B cell (primary cell): ENCODE measurements at regions not wholly inside any gene's neighbourhood (a gene's known extent, or its start where the extent isn't known, plus 50 kb on each side); places are given as distances from the start of the nearest gene placed in this dataset.

Experiments
- ATAC-seq: fragments of 200-7000 bp; cut with Tn5 transposase; one replicate; pipeline ENCODE4 v1.10.0; 2021; ENCODE audit warnings: low read depth, mild to moderate bottlenecking, moderate number of reproducible peaks, moderate library complexity
- CTCF ChIA-PET: fragments of 350-600 bp; sonication (Branson Sonifier 250); formaldehyde crosslinking; loops from one replicate; lab custom pipeline; 2021; ENCODE audit warnings: antibody characterized with exemption, inconsistent platforms; lab: Charles Lee
- POLR2A ChIA-PET: fragments of 350-600 bp; sonication (Branson Sonifier 250); formaldehyde crosslinking; loops from one replicate; lab custom pipeline; 2021; ENCODE audit warnings: antibody characterized with exemption; lab: Charles Lee
- DNase-seq: peaks from one replicate; pipeline ENCODE4 v3.0.0; 2013
- H2AFZ ChIP-seq: 2 replicates; pipeline ENCODE4 v1.6.1; 2012; ENCODE audit warnings: mild to moderate bottlenecking, low read depth, low read length; ENCODE audit not compliant: insufficient read depth, poor library complexity, severe bottlenecking
- H3K27ac ChIP-seq, 2 donors: 1 replicate in 1 of 2; 2 replicates in 1 of 2; pipeline ENCODE4 v1.5.1; 2012 to 2013; ENCODE audit warnings: low read length in 2 of 2, mild to moderate bottlenecking in 2 of 2, moderate library complexity in 1 of 2
- H3K27me3 ChIP-seq, 4 experiments: fragments of 200-600 bp in 1 of 4; sonication (generic) in 1 of 4; replicated peaks in 1 of 4; 1 replicate in 2 of 4; 2 replicates in 2 of 4; pipeline versions ENCODE4 v1.6.1 to v1.7.0; 2013 to 2016; ENCODE audit warnings: low read length in 3 of 4, mild to moderate bottlenecking in 2 of 4, mixed read lengths in 1 of 4, moderate library complexity in 1 of 4; ENCODE audit not compliant: insufficient read depth in 4 of 4, control insufficient read depth in 3 of 4; ENCODE audit errors: control extremely low read depth in 1 of 4
- H3K36me3 ChIP-seq, 2 experiments: replicated peaks in 1 of 2; 1 replicate in 1 of 2; 2 replicates in 1 of 2; pipeline versions ENCODE4 v1.6.1 to v1.7.1; 2013; ENCODE audit warnings: low read length in 1 of 2; ENCODE audit not compliant: insufficient read depth in 2 of 2, control insufficient read depth in 1 of 2; ENCODE audit errors: control extremely low read depth in 1 of 2, extremely low read depth in 1 of 2
- H3K4me1 ChIP-seq, 2 donors: fragments of 200-600 bp in 1 of 2; sonication (generic) in 1 of 2; 1 replicate in 1 of 2; 2 replicates in 1 of 2; pipeline versions ENCODE4 v1.5.1 to v1.6.1; 2013 to 2017; ENCODE audit warnings: low read length in 2 of 2; ENCODE audit not compliant: control insufficient read depth in 2 of 2, insufficient read depth in 2 of 2
- H3K4me2 ChIP-seq: replicated peaks from 2 replicates; pipeline ENCODE3; 2012; ENCODE audit warnings: mild to moderate bottlenecking, low read depth, low read length; ENCODE audit not compliant: poor library complexity, severe bottlenecking
- H3K4me3 ChIP-seq, 5 experiments: fragments of 200-600 bp in 1 of 5; sonication (generic) in 1 of 5; 1 replicate in 3 of 5; 2 replicates in 2 of 5; pipeline versions ENCODE4 v1.5.1 to v1.7.0; 2011 to 2016; ENCODE audit warnings: low read length in 4 of 5, mild to moderate bottlenecking in 4 of 5, low read depth in 2 of 5, control low read depth in 1 of 5, moderate library complexity in 1 of 5; ENCODE audit not compliant: insufficient read depth in 1 of 5; ENCODE audit errors: control extremely low read depth in 1 of 5, extremely low read depth in 1 of 5
- H3K79me2 ChIP-seq: fragments of 200-600 bp; sonication (generic); one replicate; pipeline ENCODE4 v1.6.0; 2016; ENCODE audit warnings: low read length; ENCODE audit not compliant: control insufficient read depth, insufficient read depth
- H3K9ac ChIP-seq: fragments of 200-600 bp; sonication (generic); 2 replicates; pipeline ENCODE4 v1.6.1; 2017; ENCODE audit warnings: mild to moderate bottlenecking, low read length, moderate library complexity
- H3K9me3 ChIP-seq, 3 donors: one replicate each; pipeline versions ENCODE4 v1.6.1 to v1.7.1; 2013; ENCODE audit warnings: low read length in 2 of 3; ENCODE audit not compliant: control insufficient read depth in 2 of 3, insufficient read depth in 1 of 3; ENCODE audit errors: control extremely low read depth in 1 of 3
- H4K20me1 ChIP-seq: 2 replicates; pipeline ENCODE4 v1.6.0; 2012; ENCODE audit warnings: mild to moderate bottlenecking, low read length; ENCODE audit not compliant: insufficient read depth, control insufficient read depth, poor library complexity, severe bottlenecking
- H3K27ac Mint-ChIP-seq: one replicate; pipeline ENCODE4 v1.8.0; 2021; ENCODE audit warnings: mixed read lengths
- H3K27me3 Mint-ChIP-seq: one replicate; pipeline ENCODE4 v1.8.0; 2021; ENCODE audit warnings: mixed read lengths
- H3K4me1 Mint-ChIP-seq: one replicate; pipeline ENCODE4 v1.8.0; 2021; ENCODE audit warnings: mixed read lengths
- H3K4me3 Mint-ChIP-seq: one replicate; pipeline ENCODE4 v1.8.0; 2021; ENCODE audit warnings: mixed read lengths
- H3K9me3 Mint-ChIP-seq: one replicate; pipeline ENCODE4 v1.8.0; 2022; ENCODE audit warnings: mixed read lengths; ENCODE audit not compliant: insufficient read depth
- EZH2 ChIP-seq: IDR thresholded peaks from 2 replicates; pipeline ENCODE4 v1.6.1; 2012; ENCODE audit warnings: borderline replicate concordance, low read depth, mild to moderate bottlenecking, moderate library complexity, low read length; ENCODE audit not compliant: insufficient read depth, poor library complexity, severe bottlenecking
- WGBS: methylation state at CpG from one replicate; pipeline ENCODE4 v1.1.5; 2013; ENCODE audit warnings: missing lambda C conversion rate; ENCODE audit not compliant: insufficient coverage; 5-methylcytosine and 5-hydroxymethylcytosine counted together
- intact Hi-C: fragments of 100-400 bp; cut with micrococcal nuclease; formaldehyde crosslinking; loops from one replicate; pipeline ENCODE4 v1.10.0; 2022
- TF ChIP-seq, protein P1 (sequence below): fragments of 200-600 bp; IDR thresholded peaks from one replicate; pipeline ENCODE4 v1.8.0; 2022; ENCODE audit warnings: antibody characterized with exemption, mild to moderate bottlenecking

GRCh38 chr18:39396168-39396567 lies 1830.6 kb upstream of the CELF4 start:
- Histone ChIP-seq H3K36me3 (no peaks in the 10 kb centered on the region), H4K20me1 (no peaks in the 10 kb centered on the region), H3K9me3 (no peaks in the 10 kb centered on the region), H3K4me3 (no peak overlapping the region), H2AFZ (no peak overlapping the region), H3K79me2 (no peaks in the 10 kb centered on the region), H3K9ac (no peak overlapping the region), H3K4me2 (no peak overlapping the region), H3K27ac (no peak overlapping the region), H3K27me3 (no peaks in the 10 kb centered on the region), H3K4me1 (no peaks in the 10 kb centered on the region)
- H3K4me3 Mint-ChIP-seq, result no peak overlapping the region
- no peak for TF ChIP-seq EZH2
- TF ChIP-seq, protein P1, sequence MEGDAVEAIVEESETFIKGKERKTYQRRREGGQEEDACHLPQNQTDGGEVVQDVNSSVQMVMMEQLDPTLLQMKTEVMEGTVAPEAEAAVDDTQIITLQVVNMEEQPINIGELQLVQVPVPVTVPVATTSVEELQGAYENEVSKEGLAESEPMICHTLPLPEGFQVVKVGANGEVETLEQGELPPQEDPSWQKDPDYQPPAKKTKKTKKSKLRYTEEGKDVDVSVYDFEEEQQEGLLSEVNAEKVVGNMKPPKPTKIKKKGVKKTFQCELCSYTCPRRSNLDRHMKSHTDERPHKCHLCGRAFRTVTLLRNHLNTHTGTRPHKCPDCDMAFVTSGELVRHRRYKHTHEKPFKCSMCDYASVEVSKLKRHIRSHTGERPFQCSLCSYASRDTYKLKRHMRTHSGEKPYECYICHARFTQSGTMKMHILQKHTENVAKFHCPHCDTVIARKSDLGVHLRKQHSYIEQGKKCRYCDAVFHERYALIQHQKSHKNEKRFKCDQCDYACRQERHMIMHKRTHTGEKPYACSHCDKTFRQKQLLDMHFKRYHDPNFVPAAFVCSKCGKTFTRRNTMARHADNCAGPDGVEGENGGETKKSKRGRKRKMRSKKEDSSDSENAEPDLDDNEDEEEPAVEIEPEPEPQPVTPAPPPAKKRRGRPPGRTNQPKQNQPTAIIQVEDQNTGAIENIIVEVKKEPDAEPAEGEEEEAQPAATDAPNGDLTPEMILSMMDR, result no peak
- no peak overlapping the region for H3K27ac Mint-ChIP-seq
- ChIA-PET POLR2A (no interaction called here), CTCF (no interaction called here)
- intact Hi-C loops, result no loop called here
- DNase-seq, result no peak
- no CpG with 5 or more reads among the region's 1 CpG for WGBS
- peaks cover 7% of the 10 kb centered on the region for H3K9me3 Mint-ChIP-seq
- ATAC-seq, result no peak
- H3K27me3 Mint-ChIP-seq, result no peaks in the 10 kb centered on the region
- H3K4me1 Mint-ChIP-seq, result no peaks in the 10 kb centered on the region

DNA sequence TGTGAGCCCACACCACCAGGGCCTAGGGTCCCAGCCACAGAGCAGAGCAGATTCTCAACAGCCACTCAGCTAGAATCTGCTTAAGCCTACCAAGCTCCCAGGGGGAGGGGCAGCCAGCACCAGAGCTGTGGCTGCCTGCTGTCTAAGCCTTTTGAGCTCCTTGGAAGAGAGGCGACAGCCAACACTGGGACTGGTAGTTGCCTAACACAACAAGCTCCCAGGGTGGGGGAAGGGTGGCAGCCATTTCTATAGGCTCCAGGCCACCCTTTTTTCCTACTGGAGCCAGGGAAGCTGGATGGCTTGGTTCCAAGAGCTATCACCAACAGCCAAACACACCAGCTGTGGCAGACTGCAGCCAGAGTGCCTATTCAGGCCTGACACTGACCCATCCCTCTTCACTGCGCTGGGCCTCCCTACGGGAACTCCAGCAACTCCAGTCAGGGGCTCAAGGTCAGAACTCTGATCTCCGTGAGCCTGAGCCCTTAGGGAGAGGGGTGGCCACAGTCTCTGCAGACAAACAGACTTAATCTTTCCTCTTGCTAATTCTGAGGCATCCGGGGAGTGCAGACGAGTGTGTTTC lies 1824.3 kb upstream of the CELF4 start:
- H3K4me3 Mint-ChIP-seq, result no peak overlapping the region
- ChIA-PET CTCF (no interaction called here), POLR2A (no interaction called here)
- intact Hi-C loops, result no loop called here
- H3K9ac ChIP-seq, result no peak overlapping the region
- no peak overlapping the region for H3K27ac ChIP-seq
- no peaks in the 10 kb centered on the region for H3K4me1 Mint-ChIP-seq
- H4K20me1 ChIP-seq, result no peaks in the 10 kb centered on the region
- H3K4me2 ChIP-seq, result no peak overlapping the region
- no peaks in the 10 kb centered on the region for H3K27me3 ChIP-seq
- no peak overlapping the region for H3K4me3 ChIP-seq
- no peaks in the 10 kb centered on the region for H3K79me2 ChIP-seq
- H2AFZ ChIP-seq, result no peak overlapping the region
- TF ChIP-seq, protein P1, result no peak
- TF ChIP-seq EZH2, result no peak
- 90% methylated on average over 5 of the region's 6 CpGs for WGBS
- no peak for DNase-seq
- H3K36me3 ChIP-seq, result no peaks in the 10 kb centered on the region
- no peak overlapping the region for H3K27ac Mint-ChIP-seq
- H3K4me1 ChIP-seq, result no peaks in the 10 kb centered on the region
- peaks cover 4% of the 10 kb centered on the region for H3K9me3 Mint-ChIP-seq
- no peaks in the 10 kb centered on the region for H3K27me3 Mint-ChIP-seq
- H3K9me3 ChIP-seq, result peaks cover 0 to 12% (median 0%) of the 10 kb centered on the region in 3 donors
- ATAC-seq, result no peak
